ENCODE measurements at regions not wholly inside any gene's neighbourhood (a gene's known extent, or its start where the extent isn't known, plus 50 kb on each side); places are given as distances from the start of the nearest gene placed in this dataset.

DNA sequence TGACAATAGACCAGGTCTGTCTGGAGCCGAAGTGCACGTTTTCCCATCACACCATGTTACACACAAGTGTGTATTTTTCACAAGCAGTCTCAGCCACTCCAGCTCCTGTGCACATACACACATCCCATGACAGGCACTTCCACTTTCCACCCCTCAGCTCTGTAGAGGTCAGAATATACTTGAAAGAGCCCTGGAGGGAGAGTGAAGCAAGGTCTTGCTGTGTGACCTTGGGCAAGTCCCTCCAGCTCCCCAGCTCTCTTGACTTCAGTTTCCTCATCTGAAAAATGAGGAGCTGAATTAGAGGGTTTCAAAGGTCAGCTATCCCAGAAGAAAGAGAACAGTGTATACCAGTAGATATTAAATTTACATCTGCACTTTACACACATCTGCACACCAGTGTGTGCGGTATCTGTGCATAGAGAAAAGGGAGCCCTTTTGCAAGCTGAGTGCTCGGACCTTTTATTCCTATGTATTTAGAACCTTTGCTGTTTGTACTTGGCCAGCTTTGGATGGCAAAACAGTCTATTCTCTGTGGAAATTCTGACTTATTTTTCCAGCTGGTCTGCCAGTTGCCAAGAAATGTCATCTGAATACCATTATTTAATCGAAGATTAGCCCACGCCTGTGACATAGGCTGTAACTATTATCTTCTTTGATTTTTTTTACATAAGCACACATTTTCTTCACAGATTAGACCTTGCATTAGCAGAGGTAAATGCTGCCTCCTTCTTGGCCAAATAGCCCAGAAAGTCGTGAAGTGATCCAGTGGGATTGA lies 528.0 kb downstream of the BNC2 start:
- WGBS, 2 donors, result 84 to 89% methylated on average over 7 of the region's 7 CpGs
- no peaks in the 10 kb centered on the region for H3K27me3 ChIP-seq
- DNase-seq, result no peak
- peaks cover 0 to 5% of the 10 kb centered on the region in 2 donors for H3K4me1 ChIP-seq
- no peaks in the 10 kb centered on the region for H3K9me3 ChIP-seq
- no peak for TF ChIP-seq POLR2A (IDR thresholded peaks at IDR 0.05)
- TF ChIP-seq, protein P1, sequence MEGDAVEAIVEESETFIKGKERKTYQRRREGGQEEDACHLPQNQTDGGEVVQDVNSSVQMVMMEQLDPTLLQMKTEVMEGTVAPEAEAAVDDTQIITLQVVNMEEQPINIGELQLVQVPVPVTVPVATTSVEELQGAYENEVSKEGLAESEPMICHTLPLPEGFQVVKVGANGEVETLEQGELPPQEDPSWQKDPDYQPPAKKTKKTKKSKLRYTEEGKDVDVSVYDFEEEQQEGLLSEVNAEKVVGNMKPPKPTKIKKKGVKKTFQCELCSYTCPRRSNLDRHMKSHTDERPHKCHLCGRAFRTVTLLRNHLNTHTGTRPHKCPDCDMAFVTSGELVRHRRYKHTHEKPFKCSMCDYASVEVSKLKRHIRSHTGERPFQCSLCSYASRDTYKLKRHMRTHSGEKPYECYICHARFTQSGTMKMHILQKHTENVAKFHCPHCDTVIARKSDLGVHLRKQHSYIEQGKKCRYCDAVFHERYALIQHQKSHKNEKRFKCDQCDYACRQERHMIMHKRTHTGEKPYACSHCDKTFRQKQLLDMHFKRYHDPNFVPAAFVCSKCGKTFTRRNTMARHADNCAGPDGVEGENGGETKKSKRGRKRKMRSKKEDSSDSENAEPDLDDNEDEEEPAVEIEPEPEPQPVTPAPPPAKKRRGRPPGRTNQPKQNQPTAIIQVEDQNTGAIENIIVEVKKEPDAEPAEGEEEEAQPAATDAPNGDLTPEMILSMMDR (IDR thresholded peaks at IDR 0.05), result no peak
- no peak overlapping the region for H3K27ac ChIP-seq
- no peaks in the 10 kb centered on the region for H3K36me3 ChIP-seq
- intact Hi-C loops (cut with DNase I), result no loop called here
- H3K4me3 ChIP-seq (replicated peaks in 1 of 3), result no peak overlapping the region

DNA sequence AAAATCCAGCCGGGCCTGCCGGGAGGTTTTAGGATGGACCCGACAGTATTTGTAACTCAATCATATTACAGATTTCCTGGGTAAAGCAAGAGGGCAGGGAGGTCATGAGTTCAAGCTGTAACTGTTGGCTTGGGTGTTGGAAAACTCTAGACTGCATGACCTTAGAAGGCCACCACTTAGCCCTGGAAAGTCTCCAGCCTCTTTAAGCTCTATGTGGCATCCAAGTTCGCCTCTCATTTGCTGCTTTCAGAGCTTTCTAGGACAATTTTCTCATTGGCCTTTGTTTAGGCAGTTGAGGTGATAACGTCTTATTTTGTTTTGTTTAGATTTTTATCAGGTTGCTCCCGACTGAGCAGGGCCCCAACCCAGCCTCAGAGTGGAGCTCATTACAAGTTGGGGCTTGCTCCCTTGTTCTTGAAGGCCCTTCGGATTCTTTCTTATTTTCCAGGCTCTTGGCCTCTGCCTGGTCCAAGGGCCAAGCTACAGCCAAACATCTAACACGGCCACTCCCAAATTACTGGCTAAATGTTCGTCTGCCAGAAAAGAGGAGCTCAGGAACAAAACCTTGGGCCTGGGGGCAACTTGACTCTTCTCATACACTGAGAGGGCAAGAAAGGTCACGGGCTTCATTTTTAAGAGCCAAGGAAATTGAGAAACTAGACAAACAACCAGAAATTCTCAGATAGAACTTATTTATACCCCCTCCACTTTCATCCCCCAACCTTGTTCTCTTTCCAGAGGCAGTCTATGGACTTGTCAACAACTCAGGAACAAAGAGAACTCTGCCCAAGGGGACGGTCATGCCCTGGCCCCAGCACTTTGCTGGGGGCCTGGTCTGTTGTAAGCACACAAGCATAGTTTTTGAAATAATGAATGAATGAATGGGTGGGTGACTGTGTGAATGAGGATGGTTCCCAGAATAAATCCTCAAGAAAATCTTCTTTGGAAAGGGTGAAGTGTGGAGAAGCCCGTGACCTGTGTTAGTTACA lies 526.9 kb downstream of the BNC2 start:
- 61 to 64% methylated on average over 12 of the region's 12 CpGs for WGBS, 2 donors
- DNase-seq, result no peak
- H3K36me3 ChIP-seq, result no peaks in the 10 kb centered on the region
- intact Hi-C loops (cut with DNase I), result no loop called here
- TF ChIP-seq, protein P1 (IDR thresholded peaks at IDR 0.05), result no peak
- TF ChIP-seq POLR2A (IDR thresholded peaks at IDR 0.05), result no peak
- H3K4me1 ChIP-seq, result peaks cover 0 to 5% of the 10 kb centered on the region in 2 donors
- H3K9me3 ChIP-seq, result no peaks in the 10 kb centered on the region
- H3K27me3 ChIP-seq, result no peaks in the 10 kb centered on the region
- peak overlapping the region in 1 of 3 donors; percentile 18 for H3K27ac ChIP-seq
- no peak overlapping the region for H3K4me3 ChIP-seq (replicated peaks in 1 of 3)

DNA sequence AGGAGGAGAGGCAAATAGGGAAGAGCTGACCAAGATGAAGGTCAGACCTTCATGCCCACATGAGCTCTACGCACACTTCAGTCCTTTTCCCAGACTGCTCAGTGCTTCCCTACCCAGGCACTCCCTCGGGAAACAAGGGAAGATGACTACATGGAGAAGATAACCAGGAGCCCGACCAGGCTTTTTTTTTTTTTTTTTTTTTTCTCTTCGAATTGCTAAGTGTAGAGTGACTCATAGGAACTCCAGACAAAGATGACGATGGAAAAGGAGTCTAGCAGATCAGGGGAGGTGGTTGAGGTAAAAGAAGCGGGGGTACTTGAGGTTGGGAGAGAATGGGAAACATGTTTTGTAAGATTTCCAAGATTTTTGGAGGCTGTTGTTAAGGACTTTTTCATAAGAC lies 526.1 kb downstream of the BNC2 start:
- intact Hi-C loops (cut with DNase I), result no loop called here
- WGBS, 2 donors, result 80 to 89% methylated on average over 6 of the region's 6 CpGs

DNA sequence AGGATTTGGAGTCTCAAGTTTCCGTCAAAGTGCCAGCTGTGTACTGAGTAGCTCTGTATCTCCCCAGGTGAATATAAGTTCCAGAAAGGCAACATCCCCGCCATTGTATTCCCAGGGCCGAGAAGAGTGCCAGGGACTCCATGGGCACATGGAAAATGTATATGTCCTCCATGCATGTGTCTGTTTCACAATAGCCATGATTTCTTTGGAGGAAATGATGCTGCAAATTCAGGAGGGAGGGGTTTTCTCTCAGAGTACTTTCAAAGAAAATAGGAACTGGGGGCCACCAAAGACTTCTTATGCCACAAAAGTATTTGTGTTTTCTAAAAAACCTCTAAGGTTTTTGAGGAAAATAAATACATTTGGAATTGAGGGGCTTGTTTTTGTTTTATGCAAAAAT lies 524.6 kb downstream of the BNC2 start:
- no peak overlapping the region for H3K27ac ChIP-seq
- no peak overlapping the region for H3K4me3 ChIP-seq (replicated peaks in 1 of 3)
- TF ChIP-seq, protein P1 (IDR thresholded peaks at IDR 0.05), result no peak
- no peak for TF ChIP-seq POLR2A (IDR thresholded peaks at IDR 0.05)
- no peaks in the 10 kb centered on the region for H3K27me3 ChIP-seq
- H3K36me3 ChIP-seq, result no peaks in the 10 kb centered on the region
- H3K9me3 ChIP-seq, result no peaks in the 10 kb centered on the region
- WGBS, 2 donors, result 98 to 100% methylated on average over 3 of the region's 3 CpGs
- H3K4me1 ChIP-seq, result peaks cover 0 to 5% of the 10 kb centered on the region in 2 donors
- intact Hi-C loops (cut with DNase I), result no loop called here
- DNase-seq, result no peak

More for the DNA sequence above, 526.1 kb downstream of the BNC2 start:
- TF ChIP-seq POLR2A (IDR thresholded peaks at IDR 0.05), result no peak
- TF ChIP-seq, protein P1 (IDR thresholded peaks at IDR 0.05), result no peak
- Histone ChIP-seq H3K4me3 (replicated peaks in 1 of 3) (no peak overlapping the region), H3K27ac (peak overlapping the region in 1 of 3 donors; percentile 18), H3K9me3 (no peaks in the 10 kb centered on the region), H3K4me1 (peaks cover 0 to 5% of the 10 kb centered on the region in 2 donors), H3K27me3 (no peaks in the 10 kb centered on the region), H3K36me3 (no peaks in the 10 kb centered on the region)
- DNase-seq, result no peak
